Muscle layer of colon (tissue), 2 donors: ENCODE measurements at regions not wholly inside any gene's neighbourhood (a gene's known extent, or its start where the extent isn't known, plus 50 kb on each side); places are given as distances from the start of the nearest gene placed in this dataset.

Source experiments
- H3K27ac ChIP-seq: one replicate; pipeline ENCODE4 v1.7.0; 2013; ENCODE audit warnings: low read depth, mild to moderate bottlenecking, low read length, moderate library complexity
- H3K27me3 ChIP-seq, 2 donors: one replicate each; pipeline ENCODE4 v1.7.0; 2013; ENCODE audit warnings: low read length in 2 of 2, mild to moderate bottlenecking in 2 of 2; ENCODE audit not compliant: insufficient read depth in 2 of 2, control insufficient read depth in 1 of 2
- H3K36me3 ChIP-seq: one replicate; pipeline ENCODE4 v1.7.0; 2013; ENCODE audit warnings: mild to moderate bottlenecking, low read length; ENCODE audit not compliant: insufficient read depth
- H3K4me1 ChIP-seq: one replicate; pipeline ENCODE4 v1.7.0; 2013; ENCODE audit warnings: mild to moderate bottlenecking, low read length; ENCODE audit not compliant: insufficient read depth
- H3K4me3 ChIP-seq, 2 donors: one replicate each; pipeline ENCODE4 v1.7.0; 2013; ENCODE audit warnings: low read length in 2 of 2, low read depth in 1 of 2, mild to moderate bottlenecking in 1 of 2, moderate library complexity in 1 of 2
- H3K9ac ChIP-seq: one replicate; pipeline ENCODE4 v1.7.0; 2013; ENCODE audit warnings: low read length
- H3K9me3 ChIP-seq: one replicate; pipeline ENCODE4 v1.7.0; 2013; ENCODE audit warnings: mild to moderate bottlenecking, low read length
- donor health status: abdominal sarcoma.
- donor health status: Adenocarcinoma of cecum.

DNA sequence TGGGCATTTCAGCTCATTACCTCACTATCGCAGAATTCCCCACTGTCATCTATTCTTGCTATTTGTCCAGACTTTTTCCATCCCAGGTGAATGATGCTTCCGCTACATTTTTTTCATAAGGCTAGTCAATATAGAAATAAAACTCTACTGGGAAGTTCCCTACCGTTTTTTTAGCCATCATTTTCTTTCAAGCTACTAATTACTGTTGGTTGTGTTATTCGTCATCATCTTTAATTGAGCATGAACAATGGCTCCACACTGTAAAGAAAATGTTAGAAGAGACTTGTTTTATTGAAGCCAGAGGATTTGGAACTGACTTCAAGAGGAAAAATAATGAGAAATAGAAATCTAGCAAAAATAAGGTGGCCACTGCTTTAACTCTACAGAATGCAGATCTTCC is 265.0 kb downstream of the ZNF608 start:
- Histone ChIP-seq H3K27me3 (no peaks in the 10 kb centered on the region), H3K4me1 (peaks cover 14% of the 10 kb centered on the region)

DNA sequence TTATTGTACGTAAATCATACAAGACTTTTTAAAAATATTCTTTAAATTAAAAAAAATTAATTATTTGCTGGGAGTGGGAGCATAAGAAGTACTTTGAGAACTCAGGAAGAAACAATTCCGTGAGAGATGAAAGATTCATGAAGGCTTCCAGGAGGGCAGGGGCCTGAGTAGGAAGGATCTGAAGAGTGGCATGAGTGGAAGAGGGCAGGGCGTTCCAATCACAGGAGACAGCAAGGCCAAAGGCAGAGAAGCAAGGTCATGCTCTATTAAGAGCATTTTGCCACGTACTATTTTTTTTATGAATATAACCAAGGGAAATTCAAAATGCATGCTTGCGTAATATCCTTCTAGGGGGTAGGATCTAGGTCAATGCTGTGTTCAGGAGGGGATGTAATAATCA is 265.5 kb downstream of the ZNF608 start:
- Histone ChIP-seq H3K27ac (no peak overlapping the region), H3K36me3 (no peaks in the 10 kb centered on the region), H3K9ac (no peak overlapping the region), H3K9me3 (no peaks in the 10 kb centered on the region), H3K4me1 (peaks cover 14% of the 10 kb centered on the region), H3K27me3 (no peaks in the 10 kb centered on the region), H3K4me3 (no peak overlapping the region)

More for the DNA sequence above, 265.0 kb downstream of the ZNF608 start:
- H3K9me3 ChIP-seq = no peaks in the 10 kb centered on the region
- H3K27ac ChIP-seq = no peak overlapping the region
- H3K9ac ChIP-seq = no peak overlapping the region
- no peaks in the 10 kb centered on the region for H3K36me3 ChIP-seq
- no peak overlapping the region for H3K4me3 ChIP-seq

DNA sequence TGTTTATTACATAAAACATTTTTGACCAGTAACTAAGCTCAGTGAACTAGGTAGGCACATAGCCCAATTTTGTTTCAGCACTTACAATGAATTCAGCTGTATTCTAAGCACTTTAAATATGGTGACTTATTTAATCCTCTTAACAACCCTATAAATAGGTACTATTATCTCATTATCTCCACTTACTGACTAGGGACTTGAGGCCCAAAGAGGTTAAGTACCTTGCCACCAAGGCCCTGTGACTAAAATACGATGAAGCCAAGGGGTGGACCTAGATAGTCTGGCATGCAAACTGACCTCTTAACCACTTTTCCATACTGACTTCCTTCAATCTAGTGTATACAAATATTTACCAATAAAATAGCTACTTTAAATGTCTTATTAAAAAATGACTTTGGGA is 266.4 kb downstream of the ZNF608 start:
- no peak overlapping the region for H3K27ac ChIP-seq

DNA sequence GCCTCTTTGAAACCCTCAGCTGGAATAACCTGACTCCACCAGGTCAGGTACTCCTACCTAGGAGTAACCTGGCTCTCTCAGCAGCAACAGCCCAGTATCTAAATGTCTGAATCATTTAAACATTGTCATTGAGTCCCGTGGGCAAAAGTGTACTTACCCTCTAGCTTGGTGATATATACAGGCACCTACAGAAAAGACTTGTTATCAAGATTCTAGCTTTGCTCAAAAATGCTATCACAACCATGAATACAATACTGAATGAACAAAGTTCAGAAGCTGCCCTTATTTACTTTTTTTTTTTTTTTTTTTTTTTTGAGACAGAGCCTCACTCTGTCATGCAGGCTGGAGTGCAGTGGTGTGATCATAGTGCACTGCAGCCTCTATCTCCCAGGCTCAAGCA is 268.2 kb downstream of the ZNF608 start:
- Histone ChIP-seq H3K36me3 (no peaks in the 10 kb centered on the region), H3K27me3 (no peaks in the 10 kb centered on the region), H3K27ac (no peak overlapping the region), H3K9ac (no peak overlapping the region), H3K4me3 (no peak overlapping the region), H3K4me1 (peaks cover 14% of the 10 kb centered on the region), H3K9me3 (no peaks in the 10 kb centered on the region)

More for the DNA sequence above, 266.4 kb downstream of the ZNF608 start:
- H3K4me3 ChIP-seq = no peak overlapping the region
- no peaks in the 10 kb centered on the region for H3K9me3 ChIP-seq
- H3K4me1 ChIP-seq = peaks cover 14% of the 10 kb centered on the region
- H3K27me3 ChIP-seq = no peaks in the 10 kb centered on the region
- no peaks in the 10 kb centered on the region for H3K36me3 ChIP-seq
- no peak overlapping the region for H3K9ac ChIP-seq

DNA sequence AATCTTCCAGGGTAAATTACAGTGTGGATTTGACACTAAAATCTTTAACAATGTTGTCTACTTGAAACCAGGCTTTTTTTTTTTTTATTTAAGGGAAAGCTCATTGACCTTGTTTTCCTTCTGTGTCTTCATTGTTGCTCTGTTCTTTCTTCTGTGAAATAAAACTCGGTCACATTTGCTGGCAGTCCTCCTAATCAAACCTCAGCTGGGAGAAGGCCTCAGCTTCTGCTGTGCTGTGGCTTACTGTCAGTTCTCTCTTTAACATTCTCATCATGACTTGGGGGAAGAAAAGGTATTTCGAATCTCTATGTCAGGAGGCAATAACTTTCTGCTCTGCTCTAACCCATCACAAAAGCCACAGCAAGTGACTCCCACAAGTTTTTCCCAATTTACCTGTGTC is 268.9 kb downstream of the ZNF608 start:
- Histone ChIP-seq H3K27me3 (no peaks in the 10 kb centered on the region), H3K4me3 (no peak overlapping the region), H3K36me3 (no peaks in the 10 kb centered on the region), H3K4me1 (peaks cover 14% of the 10 kb centered on the region), H3K27ac (no peak overlapping the region), H3K9ac (no peak overlapping the region), H3K9me3 (no peaks in the 10 kb centered on the region)

DNA sequence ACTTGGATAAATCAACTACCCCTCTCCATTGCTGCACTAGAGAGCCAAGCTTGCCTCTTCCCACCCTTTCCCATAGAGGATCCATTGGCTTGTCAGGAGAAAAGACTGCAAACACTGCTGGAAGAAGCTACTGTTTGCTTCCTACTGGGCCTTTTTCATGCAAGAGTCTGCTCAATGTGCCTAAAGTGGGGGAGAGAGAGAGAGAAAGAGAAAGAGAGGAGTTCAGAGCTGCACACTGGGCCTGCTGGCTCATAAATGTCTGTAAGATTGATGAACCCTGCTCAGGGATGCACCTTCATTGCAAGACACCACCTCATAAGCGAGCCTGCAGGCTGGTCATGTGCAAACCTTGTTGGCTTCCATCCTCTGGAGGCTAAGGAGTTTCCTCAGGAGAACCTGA is 269.4 kb downstream of the ZNF608 start:
- no peak overlapping the region for H3K27ac ChIP-seq
- H3K4me1 ChIP-seq = peaks cover 14% of the 10 kb centered on the region
- no peak overlapping the region for H3K9ac ChIP-seq

DNA sequence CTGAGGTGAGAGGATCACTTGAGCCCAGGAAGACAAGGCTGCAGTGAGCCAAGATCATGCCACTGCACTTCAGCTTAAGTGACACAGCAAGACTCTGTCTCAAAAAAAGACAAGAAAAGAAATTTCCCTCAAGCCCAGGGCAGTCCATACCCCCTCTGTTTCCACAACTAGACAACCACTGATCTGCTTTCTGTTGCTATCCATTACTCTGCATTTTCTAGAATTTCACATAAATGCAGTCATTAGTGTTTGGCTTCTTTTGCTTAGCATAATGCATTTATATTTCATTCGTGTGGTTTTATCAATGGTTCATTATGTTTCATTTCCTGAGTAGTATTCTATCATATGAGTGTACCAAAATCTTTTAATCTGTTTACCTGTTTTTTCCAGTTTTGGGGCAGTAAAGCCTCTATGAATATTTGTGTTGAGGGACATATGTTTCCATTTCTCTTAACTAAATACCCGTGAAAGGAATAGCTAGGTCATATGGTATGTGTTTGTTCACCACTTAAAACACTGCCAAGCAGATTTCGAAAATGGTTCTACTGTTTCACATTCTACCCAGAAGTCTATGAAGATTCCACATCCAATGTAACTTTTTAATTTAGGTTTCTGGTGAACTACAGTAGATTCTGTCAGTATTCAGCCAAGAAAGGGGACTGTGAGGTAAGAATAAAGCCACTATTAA is 271.8 kb downstream of the ZNF608 start:
- Histone ChIP-seq H3K36me3 (no peaks in the 10 kb centered on the region), H3K4me3 (no peak overlapping the region), H3K27ac (no peak overlapping the region), H3K9ac (no peak overlapping the region), H3K4me1 (peaks cover 14% of the 10 kb centered on the region), H3K9me3 (no peaks in the 10 kb centered on the region), H3K27me3 (no peaks in the 10 kb centered on the region)

More for the DNA sequence above, 269.4 kb downstream of the ZNF608 start:
- Histone ChIP-seq H3K36me3 (no peaks in the 10 kb centered on the region), H3K27me3 (no peaks in the 10 kb centered on the region), H3K9me3 (no peaks in the 10 kb centered on the region), H3K4me3 (no peak overlapping the region)

DNA sequence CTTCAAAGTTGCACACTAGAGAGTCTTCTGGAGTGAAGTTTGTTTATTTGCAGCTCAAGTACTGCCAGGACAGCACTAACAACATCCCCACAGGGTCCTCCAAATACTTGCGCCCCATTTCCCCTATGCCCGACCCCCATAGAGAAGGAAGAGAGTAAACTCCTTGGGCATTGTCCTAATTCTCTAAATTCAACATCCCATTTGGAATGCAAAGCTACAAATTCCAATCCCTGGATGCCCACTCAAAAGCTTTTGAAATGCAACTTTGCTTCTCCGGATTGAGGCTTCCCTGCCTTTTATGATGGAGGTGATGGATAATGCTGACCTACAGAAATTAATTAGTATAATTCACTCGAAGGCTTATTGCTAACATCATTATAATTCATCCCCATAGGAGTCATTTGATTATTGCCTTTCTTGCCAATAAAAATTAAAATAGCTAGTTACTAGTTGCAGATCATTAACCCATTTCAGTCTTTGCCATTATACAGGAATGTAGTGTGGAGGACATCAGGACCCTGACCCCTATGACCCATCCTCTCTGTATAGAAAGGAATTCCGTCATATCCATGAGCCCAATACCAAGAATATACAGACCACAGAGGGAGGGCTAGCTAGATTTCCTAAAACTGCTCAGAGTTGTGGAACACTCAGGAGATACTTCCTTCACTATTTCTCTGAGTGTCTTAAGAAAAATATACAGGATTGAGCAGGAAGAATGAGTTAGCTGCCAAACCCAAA is 277.6 kb downstream of the ZNF608 start:
- Histone ChIP-seq H3K27me3 (no peaks in the 10 kb centered on the region), H3K9me3 (no peaks in the 10 kb centered on the region), H3K9ac (no peak overlapping the region), H3K36me3 (no peaks in the 10 kb centered on the region), H3K4me3 (no peak overlapping the region), H3K27ac (no peak overlapping the region), H3K4me1 (peaks cover 3% of the 10 kb centered on the region)

DNA sequence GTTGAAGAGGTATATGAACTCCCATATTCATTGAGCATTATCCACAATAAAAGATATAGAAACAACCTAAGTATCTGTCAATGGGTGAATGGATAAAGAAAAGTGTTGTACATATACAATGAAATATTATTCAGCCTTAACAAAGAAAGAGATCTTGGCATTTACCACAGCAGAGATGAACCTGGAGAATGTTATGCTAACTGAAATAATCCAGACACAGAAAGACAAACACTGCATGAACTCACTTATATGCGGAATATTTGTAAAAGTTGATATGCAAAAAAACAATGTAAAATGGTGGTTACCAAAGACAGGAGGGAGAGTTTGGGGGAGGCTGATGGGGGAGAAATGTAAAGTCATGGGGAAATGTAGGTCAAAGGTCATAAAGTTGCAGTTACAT is 278.7 kb downstream of the ZNF608 start:
- H3K27ac ChIP-seq = no peak overlapping the region
- no peaks in the 10 kb centered on the region for H3K9me3 ChIP-seq
- peaks cover 3% of the 10 kb centered on the region for H3K4me1 ChIP-seq
- H3K27me3 ChIP-seq = no peaks in the 10 kb centered on the region
- no peak overlapping the region for H3K4me3 ChIP-seq
- no peaks in the 10 kb centered on the region for H3K36me3 ChIP-seq
- no peak overlapping the region for H3K9ac ChIP-seq

DNA sequence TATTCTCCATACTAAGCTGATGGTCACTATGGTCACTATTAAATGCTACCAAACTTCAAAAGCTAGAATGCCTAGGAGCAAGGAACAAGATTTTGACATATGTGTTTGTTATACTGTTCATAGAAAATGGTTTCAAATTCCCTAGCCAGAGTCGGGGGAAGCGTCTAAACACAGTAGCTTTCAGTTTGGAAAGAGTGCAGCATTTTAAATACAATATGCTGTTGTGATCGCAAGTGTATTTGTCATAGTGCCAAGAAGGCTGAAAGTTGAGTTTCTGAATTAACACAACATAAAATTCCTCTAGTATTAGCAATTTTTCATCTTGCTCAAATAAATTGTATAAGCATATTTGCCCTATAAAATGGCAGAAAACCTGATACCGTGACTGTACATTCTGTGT is 280.4 kb downstream of the ZNF608 start:
- no peaks in the 10 kb centered on the region for H3K36me3 ChIP-seq
- no peak overlapping the region for H3K4me3 ChIP-seq
- peaks cover 12% of the 10 kb centered on the region for H3K4me1 ChIP-seq
- no peak overlapping the region for H3K27ac ChIP-seq
- H3K27me3 ChIP-seq = no peaks in the 10 kb centered on the region
- H3K9me3 ChIP-seq = no peaks in the 10 kb centered on the region
- H3K9ac ChIP-seq = no peak overlapping the region

DNA sequence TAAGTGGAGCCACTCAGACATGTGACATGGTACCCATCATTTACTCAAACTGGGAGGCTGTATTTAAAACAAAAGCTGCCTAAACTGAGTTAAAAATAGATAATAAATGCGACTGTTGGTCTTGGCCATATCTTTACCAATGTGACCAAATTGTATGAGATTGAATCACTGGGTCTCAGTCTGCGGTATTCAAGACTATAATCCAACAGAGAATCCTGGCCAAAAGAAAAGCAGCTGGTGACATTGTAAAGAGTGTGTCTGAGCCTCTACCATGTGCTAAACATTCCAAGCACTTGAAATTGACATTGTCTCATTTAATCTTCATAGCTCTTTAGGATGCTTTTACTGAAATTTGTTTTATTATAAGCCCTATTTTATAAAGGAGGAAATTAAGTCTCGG is 282.6 kb downstream of the ZNF608 start:
- no peaks in the 10 kb centered on the region for H3K36me3 ChIP-seq
- no peak overlapping the region for H3K4me3 ChIP-seq
- no peak overlapping the region for H3K9ac ChIP-seq
- H3K9me3 ChIP-seq = no peaks in the 10 kb centered on the region
- peaks cover 12% of the 10 kb centered on the region for H3K4me1 ChIP-seq
- H3K27ac ChIP-seq = no peak overlapping the region
- H3K27me3 ChIP-seq = no peaks in the 10 kb centered on the region

DNA sequence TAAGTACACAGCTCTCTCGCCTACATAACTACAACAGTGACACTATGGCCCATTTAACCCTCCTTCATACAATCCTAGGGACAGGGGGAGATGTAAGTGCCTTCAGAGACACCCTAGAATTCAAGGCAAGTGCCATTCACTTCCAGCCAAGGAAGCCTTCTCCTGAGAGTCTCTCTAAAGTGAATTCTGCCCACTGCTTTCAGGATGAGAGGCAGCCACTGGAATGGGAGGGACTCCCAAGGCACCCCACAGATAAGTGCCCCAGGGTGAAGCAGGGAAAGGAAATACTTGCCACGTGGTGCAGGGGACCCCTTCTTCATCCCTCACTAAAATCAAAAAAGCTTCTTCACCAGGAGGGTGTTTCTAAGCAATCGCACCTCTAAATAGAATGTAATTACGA is 283.7 kb downstream of the ZNF608 start:
- Histone ChIP-seq H3K9me3 (no peaks in the 10 kb centered on the region), H3K36me3 (no peaks in the 10 kb centered on the region), H3K27me3 (no peaks in the 10 kb centered on the region), H3K4me3 (no peak overlapping the region), H3K4me1 (peaks cover 9% of the 10 kb centered on the region), H3K9ac (no peak overlapping the region), H3K27ac (no peak overlapping the region)
